LoVo (cell line): ENCODE measurements at regions not wholly inside any gene's neighbourhood (a gene's known extent, or its start where the extent isn't known, plus 50 kb on each side); places are given as distances from the start of the nearest gene placed in this dataset.

Experiments
- DNase-seq: peaks from one replicate; pipeline ENCODE4 v3.0.0-alpha.2; 2016; ENCODE audit warnings: low spot score

DNA sequence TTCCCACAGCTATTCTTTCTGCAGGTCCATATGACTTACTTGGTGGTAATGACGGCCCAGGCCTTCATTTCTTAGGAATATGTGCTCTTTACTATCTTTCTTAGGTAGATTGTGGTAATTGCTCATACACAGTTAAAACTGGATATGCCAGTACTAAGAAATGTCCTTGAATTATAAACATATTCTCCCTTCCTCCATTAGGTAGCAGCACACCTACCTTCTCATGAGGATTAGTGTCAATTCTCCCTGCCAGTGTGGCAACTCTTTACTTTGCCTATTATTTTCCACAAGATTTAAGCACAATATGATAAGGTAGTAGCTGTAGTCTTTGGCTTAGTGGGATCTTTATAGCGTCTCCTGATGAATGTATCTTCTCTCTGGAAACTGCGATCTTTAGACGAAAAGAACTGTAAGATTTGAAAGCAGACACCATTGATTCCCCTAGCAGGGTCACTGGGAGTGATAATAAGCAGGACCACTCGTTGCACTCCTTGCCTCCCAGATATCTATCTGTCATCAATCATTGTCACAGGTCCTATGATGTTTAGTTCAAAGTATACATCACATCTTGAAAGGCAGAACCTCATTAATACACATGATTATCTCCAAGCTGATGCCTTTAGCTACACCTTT is 1240.7 kb downstream of the C4orf33 start:
- DNase-seq, result peak; percentile 15

DNA sequence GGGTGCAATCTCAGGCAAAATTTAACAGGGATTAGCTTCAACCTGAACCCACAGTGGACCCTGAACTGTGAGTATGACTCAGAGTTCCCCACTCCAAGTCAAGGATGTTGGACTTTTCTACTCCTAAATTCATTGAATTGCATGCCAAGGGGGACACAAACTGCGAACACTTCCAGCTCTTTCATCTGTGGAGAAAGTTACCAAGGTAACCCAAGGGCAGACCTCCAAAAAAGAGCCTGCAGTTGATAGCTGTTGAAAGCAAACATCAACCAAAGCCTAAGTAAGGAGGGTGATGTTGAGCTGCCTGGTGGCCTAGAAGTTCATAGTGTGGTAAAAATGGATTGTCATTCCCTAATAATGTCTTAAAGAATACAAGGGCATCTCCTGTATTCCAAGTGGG is 1242.9 kb downstream of the C4orf33 start:
- DNase-seq, result no peak

- DNase-seq, result no peak
Observed at GRCh38 chr4:130349745-130350144, 1253.8 kb downstream of the C4orf33 start.

- DNase-seq, result no peak
Observed at GRCh38 chr4:130356873-130357272, 1260.9 kb downstream of the C4orf33 start.

DNA sequence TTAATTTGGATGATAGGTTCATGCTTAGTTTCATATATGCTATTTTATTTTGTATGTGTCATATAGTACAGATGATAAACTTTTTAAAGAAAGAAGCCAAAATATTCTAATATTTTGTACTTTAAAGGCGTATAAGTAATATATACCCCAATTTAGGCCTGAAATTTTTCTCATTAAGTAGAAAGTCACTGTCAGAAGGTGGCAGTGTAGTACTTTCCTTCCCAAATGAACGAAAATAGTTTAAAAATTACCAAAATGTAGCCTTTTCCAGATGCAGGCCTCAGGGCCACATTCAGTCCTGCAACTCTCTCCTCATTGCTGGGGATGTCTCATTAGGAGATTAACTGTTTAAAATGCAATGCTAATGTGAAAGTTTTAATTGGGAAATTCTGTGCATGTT is 1263.6 kb downstream of the C4orf33 start:
- DNase-seq, result no peak

DNA sequence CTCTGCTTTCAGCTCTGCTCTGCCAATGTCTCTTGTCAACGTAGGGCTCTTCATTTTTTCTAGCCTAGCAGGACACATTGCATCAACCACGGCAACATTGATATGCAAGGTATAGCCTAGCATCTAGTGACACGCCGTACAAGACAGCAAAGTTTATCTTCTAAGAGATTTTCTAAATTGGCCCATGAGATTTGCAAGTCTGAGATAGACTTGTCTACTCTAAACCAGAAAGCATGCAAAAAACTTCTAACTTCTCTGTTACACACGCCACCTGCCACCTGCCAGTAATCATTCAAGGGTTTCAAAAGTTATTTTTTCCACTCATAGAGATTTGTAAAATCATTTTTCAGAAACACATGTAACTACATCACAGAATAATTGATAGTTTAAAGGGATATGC is 1265.7 kb downstream of the C4orf33 start:
- no peak for DNase-seq

- no peak for DNase-seq
Observed at GRCh38 chr4:130368668-130369067, 1272.7 kb downstream of the C4orf33 start.

GRCh38 chr4:130393231-130393630 is 1297.3 kb downstream of the C4orf33 start:
- DNase-seq, result no peak

- no peak for DNase-seq
Observed at GRCh38 chr4:130393642-130394041, 1297.7 kb downstream of the C4orf33 start.

- DNase-seq, result no peak
Observed at GRCh38 chr4:130395871-130396270, 1299.9 kb downstream of the C4orf33 start.

GRCh38 chr4:130403221-130403620 is 1307.3 kb downstream of the C4orf33 start:
- DNase-seq, result no peak

DNA sequence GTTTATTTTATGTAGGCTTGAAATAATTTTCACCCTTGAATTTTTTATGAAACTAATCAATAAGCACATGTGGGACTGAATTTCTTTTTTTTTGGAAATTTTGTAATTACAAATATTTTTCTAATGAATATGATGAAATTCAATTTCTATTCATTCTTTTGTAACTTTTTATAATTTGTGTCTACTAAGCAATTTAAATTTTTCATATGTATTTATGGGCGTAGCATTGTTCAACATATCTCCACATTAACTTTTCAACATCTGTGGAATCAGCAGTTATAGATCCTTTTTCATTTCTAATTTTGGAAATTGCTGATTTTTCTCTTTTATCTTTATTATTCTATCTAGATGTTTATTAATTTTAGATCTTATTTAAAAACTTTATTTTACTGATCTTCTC is 1320.3 kb downstream of the C4orf33 start:
- DNase-seq, result no peak

DNA sequence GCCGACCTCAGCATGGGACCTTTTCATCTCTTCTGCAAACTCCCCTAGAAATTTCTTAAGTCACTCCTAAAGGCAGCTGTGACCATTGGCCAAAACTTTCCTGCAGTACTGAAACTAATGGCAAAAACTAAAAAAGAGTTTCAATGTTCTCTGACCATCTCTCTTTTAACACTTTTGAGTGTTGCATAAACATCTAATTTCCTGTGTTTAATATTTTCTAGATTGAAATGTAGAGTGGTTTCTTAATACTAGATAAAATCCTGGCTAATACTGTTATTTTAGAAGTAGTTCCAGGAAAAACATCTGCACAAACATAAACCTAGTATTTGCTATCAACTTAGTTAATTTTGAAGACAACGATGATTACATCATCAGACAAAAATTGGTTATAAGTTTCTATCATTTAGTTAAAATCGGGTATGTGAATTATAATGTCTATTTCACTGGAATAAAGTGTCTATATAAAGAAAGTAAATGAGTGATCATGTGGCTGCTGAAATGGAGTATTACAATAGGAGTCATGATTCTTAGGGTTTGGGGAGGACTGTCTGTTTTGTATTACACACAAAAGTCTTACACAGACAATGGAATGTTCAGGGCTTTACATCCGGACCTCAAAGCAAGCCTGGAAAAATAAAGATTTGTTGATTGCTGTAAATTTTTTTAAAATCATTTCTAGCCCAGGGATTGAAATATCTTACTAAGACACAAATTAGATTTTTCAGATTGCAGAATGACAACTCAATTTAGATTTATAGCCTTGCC is 1323.4 kb downstream of the C4orf33 start:
- no peak for DNase-seq

DNA sequence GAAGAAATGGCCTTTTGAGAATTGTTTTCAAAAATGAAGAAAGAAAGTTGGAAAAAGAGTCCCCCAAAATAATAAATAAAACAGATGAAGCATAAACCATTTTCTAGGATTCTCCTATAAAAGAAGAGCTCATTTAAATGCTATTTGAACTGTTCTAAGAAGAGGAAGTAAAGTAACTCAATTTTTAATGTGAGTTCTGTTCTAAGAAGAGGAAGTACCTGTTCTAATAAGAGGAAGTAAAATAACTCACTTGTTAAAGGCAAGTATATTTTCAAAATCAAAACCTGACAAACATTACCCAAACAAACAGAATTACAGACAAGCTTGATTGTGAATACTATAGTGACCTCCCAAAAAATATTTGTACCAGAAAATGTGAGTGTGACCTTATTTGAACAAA is 1326.3 kb downstream of the C4orf33 start:
- DNase-seq, result no peak

GRCh38 chr4:130424211-130424610 is 1328.3 kb downstream of the C4orf33 start:
- no peak for DNase-seq

DNA sequence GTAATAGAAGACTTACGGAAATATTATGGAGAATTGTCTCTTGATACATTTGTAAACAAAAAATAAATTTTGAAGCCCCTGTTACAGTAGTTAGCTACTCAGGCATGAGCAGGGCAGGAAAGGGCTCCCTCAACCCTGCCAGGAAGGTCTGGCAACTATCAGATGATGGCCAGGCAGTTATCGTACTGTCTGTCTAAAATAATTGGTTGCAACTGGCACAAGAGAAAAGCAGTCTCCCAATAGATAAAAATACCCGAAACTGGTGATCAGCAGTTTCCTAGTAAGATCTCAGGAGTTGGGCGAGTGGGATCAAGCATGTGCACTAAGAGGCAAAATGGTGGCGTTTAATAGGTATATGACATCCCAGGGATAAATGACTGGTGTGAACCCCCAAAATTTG is 1336.3 kb downstream of the C4orf33 start:
- DNase-seq, result no peak

DNA sequence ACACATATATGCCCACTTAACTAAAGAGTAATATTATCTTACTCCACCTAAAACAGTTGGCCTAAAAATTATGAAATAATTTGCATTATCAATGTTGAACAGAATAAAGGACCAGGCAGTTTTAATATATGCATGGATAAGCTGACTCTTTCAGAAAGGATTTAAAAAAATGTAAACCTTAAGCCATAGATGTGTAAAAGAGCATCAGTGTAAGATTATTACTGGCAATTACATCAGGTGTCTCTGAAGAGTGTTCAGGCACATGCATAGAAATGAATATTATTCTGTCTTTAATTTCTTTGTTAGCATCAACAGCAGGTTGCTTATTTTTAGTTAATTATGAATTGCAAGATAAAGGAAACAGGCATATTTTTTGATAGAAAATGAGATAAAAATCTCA is 1353.8 kb downstream of the C4orf33 start:
- no peak for DNase-seq

- no peak for DNase-seq
Observed at GRCh38 chr4:130468340-130468739, 1372.4 kb downstream of the C4orf33 start.

DNA sequence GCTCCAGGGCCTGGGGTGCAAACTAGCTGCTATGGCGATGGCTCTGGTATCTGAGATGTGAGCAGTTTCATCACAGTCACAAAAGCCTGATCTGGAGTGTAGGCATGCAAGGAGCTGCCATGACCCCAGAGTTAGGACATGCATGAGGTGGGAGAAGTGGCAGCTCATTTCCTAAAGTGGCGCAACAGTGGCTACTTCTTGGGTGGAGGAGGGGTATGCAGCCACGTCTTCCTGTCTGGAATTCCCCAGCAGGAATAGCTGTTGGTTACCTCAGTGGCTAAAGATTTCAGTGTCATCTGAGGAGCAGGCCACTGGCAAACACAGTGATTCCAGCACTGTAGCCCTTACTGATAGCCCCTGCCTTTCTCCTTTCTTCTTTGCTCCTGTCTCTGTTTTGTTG is 1382.5 kb downstream of the C4orf33 start:
- DNase-seq, result no peak

DNA sequence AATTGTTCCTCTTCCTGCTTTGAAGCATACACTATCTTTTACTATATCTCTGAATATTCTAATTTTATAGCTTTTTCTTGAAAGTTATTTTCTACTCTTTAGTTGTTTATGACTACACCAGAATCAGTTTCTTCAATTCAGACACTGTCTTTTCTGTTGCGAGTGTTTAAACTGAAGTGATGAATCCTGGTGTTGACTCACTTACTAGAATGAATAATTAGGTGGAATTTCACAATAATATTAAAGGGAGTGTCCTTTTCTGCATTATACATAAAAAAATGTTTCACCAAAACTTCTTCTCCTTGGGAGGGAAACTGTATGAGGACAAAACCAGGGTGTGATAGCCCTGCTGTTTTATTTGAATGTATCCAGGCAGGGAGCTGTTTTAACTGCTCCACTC is 1383.1 kb downstream of the C4orf33 start:
- no peak for DNase-seq

- DNase-seq, result no peak
Observed at GRCh38 chr4:130479674-130480073, 1383.7 kb downstream of the C4orf33 start.

GRCh38 chr4:130484826-130485225 is 1388.9 kb downstream of the C4orf33 start:
- DNase-seq, result no peak

GRCh38 chr4:130485371-130485770 is 1389.4 kb downstream of the C4orf33 start:
- DNase-seq, result no peak

DNA sequence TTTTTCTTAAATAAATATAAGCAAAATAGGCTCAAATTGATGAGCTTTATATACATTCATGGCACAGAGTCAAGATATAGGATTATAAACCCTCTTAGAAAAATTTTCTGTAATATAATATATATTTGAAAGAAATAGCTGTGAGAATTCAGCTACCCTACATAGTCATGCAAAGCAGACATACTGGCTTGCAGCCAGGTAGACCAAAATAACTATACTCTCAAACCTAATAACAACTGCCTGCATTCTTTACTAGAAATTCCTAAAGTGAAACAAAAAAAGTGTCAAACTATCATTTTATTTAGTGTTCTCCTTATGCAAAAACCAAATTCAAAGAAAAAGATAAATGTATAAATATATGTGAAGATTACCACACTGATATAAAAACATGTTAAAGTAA is 1390.2 kb downstream of the C4orf33 start:
- no peak for DNase-seq
